Breast epithelium (tissue), 3 donors: ENCODE measurements at regions not wholly inside any gene's neighbourhood (a gene's known extent, or its start where the extent isn't known, plus 50 kb on each side); places are given as distances from the start of the nearest gene placed in this dataset.

Source experiments
- POLR2A ChIP-seq: fragments of 450-650 bp; IDR thresholded peaks from one replicate; pipeline ENCODE4 v1.6.1; 2016; ENCODE audit warnings: antibody characterized with exemption, mild to moderate bottlenecking, moderate library complexity
- POLR2AphosphoS5 ChIP-seq, 3 donors: sonication (generic); formaldehyde crosslinking; IDR thresholded peaks; one replicate each; pipeline ENCODE4 v1.6.1; 2017; ENCODE audit warnings: antibody characterized with exemption in 3 of 3
- TF ChIP-seq, protein P1 (sequence below), 3 donors: fragments of 450-650 bp; IDR thresholded peaks; one replicate each; pipeline ENCODE4 v1.5.1; 2016 to 2017; ENCODE audit warnings: antibody characterized with exemption in 3 of 3, mild to moderate bottlenecking in 3 of 3, moderate library complexity in 3 of 3

DNA sequence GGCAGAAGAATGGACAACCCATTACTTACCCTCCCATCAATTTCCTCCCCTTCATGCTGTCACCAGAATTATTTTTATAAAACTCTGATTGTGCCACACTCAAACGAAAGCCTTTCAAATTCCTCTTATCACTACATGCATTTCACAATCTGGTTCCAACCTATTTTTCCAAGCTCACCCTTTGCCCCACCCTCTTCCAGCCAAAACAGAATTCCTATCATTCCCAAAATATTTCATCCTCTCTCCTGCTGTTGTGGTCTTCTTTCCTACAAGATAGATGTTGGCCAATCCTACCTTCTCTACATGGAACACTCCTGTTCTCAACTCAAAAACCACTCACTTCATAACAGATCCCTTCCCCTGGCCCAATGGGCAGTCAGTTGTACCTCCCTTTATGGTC lies 111.5 kb downstream of the ELAPOR2 start:
- TF ChIP-seq, protein P1, sequence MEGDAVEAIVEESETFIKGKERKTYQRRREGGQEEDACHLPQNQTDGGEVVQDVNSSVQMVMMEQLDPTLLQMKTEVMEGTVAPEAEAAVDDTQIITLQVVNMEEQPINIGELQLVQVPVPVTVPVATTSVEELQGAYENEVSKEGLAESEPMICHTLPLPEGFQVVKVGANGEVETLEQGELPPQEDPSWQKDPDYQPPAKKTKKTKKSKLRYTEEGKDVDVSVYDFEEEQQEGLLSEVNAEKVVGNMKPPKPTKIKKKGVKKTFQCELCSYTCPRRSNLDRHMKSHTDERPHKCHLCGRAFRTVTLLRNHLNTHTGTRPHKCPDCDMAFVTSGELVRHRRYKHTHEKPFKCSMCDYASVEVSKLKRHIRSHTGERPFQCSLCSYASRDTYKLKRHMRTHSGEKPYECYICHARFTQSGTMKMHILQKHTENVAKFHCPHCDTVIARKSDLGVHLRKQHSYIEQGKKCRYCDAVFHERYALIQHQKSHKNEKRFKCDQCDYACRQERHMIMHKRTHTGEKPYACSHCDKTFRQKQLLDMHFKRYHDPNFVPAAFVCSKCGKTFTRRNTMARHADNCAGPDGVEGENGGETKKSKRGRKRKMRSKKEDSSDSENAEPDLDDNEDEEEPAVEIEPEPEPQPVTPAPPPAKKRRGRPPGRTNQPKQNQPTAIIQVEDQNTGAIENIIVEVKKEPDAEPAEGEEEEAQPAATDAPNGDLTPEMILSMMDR (IDR thresholded peaks at IDR 0.05) = no peak
- TF ChIP-seq POLR2A = no peak
- no peak for TF ChIP-seq POLR2AphosphoS5 (IDR thresholded peaks at IDR 0.05)
